ENCODE measurements at regions not wholly inside any gene's neighbourhood (a gene's known extent, or its start where the extent isn't known, plus 50 kb on each side); places are given as distances from the start of the nearest gene placed in this dataset.

DNA sequence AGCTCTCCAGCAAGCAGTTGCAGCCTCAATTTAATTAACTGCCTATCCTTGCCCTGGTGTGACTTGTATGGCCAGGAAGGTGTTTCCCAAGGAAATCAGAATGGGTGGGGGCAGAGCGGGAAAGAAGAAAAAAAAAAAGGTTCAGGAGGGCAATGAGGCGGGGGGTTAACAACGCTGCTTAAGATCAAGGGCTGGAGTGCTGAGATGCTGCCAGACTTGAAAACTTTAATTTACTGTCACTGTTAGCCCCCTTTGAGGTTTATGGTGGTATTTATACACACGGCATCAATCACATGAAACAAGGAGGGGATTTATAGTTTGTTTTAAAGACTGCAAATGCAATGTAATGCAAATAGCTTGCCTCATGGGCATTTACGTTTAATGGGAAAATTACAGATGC, 319.4 kb upstream of the NR2F2 start:
- ATAC-seq (no peak), DNase-seq (ENCODE audit: low spot score in 2 of 2) (no peak)
- H3K27ac Mint-ChIP-seq, result no peak overlapping the region
- no peaks in the 10 kb centered on the region for H3K4me1 Mint-ChIP-seq
- peaks cover 6% of the 10 kb centered on the region for H3K9me3 Mint-ChIP-seq
- H3K36me3 Mint-ChIP-seq, result no peaks in the 10 kb centered on the region
- no peak overlapping the region for H3K4me3 Mint-ChIP-seq

DNA sequence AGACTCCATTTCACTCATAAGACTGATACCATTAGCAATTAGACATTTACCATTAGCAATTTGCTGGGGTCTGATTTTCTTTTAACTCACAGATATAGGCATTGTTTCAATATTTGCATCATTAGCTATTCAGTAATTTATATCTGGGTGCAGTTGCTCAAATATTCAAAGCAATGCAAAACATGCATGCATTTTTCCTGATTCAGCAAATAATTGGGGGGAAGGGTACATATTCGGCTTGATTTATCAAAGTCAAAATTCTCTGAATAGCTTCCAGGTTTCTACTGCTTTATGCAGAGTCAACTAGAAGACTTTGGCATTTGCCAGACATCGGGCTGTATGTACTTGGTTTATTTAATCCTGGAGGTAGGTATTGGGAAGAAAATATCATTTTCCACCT, 315.6 kb upstream of the NR2F2 start:
- ATAC-seq (no peak), DNase-seq (ENCODE audit: low spot score in 2 of 2) (no peak)
- Mint-ChIP-seq H3K4me1 (no peaks in the 10 kb centered on the region), H3K27ac (no peak overlapping the region), H3K36me3 (no peaks in the 10 kb centered on the region), H3K4me3 (no peak overlapping the region), H3K9me3 (no peaks in the 10 kb centered on the region)

- H3K27ac Mint-ChIP-seq, result no peak overlapping the region
- no peaks in the 10 kb centered on the region for H3K36me3 Mint-ChIP-seq
- ATAC-seq (no peak), DNase-seq (ENCODE audit: low spot score in 2 of 2) (no peak)
- H3K4me3 Mint-ChIP-seq, result no peak overlapping the region
- no peaks in the 10 kb centered on the region for H3K9me3 Mint-ChIP-seq
- no peaks in the 10 kb centered on the region for H3K4me1 Mint-ChIP-seq
Measured at GRCh38 chr15:96019114-96019513, 311.4 kb upstream of the NR2F2 start.

DNA sequence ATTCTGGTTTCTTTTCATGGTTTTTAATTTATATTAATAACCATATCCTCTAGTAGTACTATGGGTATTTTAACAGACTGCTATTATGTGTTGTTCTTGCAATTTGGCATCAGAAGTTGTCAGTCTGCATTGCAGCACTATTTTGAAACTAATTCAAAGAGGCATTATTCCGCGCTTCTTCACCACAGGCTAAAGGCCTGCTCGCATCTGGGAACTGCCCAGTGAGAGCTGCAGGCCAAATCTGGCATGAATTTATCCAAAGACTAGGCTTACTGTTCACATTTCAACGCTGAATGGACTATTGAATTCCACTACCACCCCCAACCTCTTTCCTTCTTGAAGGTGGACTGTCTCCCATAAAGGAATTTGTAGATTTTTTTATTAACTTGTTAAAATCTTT, 310.4 kb upstream of the NR2F2 start:
- Mint-ChIP-seq H3K27ac (no peak overlapping the region), H3K9me3 (no peaks in the 10 kb centered on the region), H3K4me1 (no peaks in the 10 kb centered on the region), H3K4me3 (no peak overlapping the region), H3K36me3 (no peaks in the 10 kb centered on the region)
- DNase-seq (ENCODE audit: low spot score in 2 of 2) (no peak), ATAC-seq (no peak)

DNA sequence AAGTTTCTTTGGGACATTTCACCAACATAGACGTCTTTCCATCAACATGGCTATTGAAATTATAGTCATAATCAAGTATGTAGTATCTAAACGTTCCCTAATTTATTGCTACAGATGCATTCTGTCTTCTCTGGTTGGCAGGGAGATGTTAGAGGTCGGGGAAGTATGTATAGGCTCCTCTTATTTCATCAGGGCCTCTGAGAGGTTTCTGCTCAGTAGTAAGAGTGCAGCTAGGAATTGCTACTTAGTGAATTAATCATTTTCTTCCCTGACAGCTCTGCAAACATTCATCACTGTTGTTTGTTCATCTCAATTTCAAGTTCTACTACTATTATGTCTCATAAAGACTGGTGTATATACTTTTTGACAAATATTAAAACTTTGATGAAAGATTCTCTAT, 309.7 kb upstream of the NR2F2 start:
- Mint-ChIP-seq H3K9me3 (no peaks in the 10 kb centered on the region), H3K4me1 (no peaks in the 10 kb centered on the region), H3K27ac (no peak overlapping the region), H3K36me3 (no peaks in the 10 kb centered on the region), H3K4me3 (no peak overlapping the region)
- no peak for ATAC-seq
- DNase-seq (ENCODE audit: low spot score in 2 of 2), result no peak

DNA sequence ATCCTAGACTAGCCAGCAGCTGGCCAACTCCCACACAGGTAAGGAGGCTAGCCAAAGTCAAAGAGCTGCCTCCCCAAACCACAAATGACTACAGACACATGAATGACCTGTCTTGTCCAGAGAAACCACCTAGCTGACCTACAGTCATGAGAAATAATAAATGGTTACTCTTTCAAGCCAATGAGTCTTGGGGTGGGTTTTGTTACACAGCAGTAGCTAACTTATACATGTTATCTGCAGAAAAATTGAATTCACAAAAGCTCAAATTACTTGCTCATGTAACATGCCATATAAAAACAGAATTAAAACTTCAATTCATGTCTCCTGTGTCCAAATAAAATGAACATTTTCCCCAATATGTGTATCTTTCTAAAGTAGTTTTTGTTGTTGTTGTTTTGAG, 307.4 kb upstream of the NR2F2 start:
- no peaks in the 10 kb centered on the region for H3K4me1 Mint-ChIP-seq
- ATAC-seq (no peak), DNase-seq (ENCODE audit: low spot score in 2 of 2) (no peak)
- H3K27ac Mint-ChIP-seq, result no peak overlapping the region
- H3K9me3 Mint-ChIP-seq, result no peaks in the 10 kb centered on the region
- H3K36me3 Mint-ChIP-seq, result no peaks in the 10 kb centered on the region
- no peak overlapping the region for H3K4me3 Mint-ChIP-seq

DNA sequence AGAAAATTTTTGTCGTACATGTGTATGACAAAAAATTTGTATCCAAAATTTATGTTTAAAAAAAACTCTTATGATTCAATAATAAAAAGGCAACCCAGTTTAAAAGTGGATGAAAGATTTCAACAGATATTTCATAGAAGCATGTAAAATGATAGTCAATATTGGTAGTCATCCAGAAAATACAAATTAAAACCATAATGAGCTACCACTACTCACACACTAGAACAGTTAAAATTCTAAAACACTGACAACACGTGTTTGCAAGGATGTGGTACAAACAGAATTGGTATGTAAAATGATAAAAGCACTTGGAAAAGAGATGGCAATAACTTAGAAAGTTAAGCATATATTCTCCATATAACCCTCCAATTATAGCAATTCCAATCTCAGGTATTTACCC, 303.0 kb upstream of the NR2F2 start:
- ATAC-seq (no peak), DNase-seq (ENCODE audit: low spot score in 2 of 2) (no peak)
- no peaks in the 10 kb centered on the region for H3K4me1 Mint-ChIP-seq
- no peaks in the 10 kb centered on the region for H3K36me3 Mint-ChIP-seq
- peaks cover 7% of the 10 kb centered on the region for H3K9me3 Mint-ChIP-seq
- no peak overlapping the region for H3K4me3 Mint-ChIP-seq
- no peak overlapping the region for H3K27ac Mint-ChIP-seq

DNA sequence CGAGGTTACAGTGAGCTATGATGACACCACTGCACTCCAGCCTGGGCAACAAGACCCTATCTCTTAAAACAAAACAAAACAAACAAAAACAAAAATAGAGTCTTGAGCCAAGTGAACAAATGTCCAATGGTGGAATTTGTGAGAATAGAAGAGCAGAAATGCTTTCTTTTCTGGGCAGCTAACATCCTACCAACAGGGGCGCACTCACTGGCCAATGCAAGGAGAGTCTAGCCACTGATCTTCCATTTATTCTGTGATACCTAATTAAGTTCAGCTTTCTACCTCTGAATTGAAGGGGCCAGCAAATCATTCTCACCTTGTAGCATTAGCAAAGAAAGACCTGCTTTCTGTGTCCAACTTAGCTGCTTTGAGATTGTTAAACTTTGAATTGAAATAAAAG, 301.9 kb upstream of the NR2F2 start:
- H3K27ac Mint-ChIP-seq, result no peak overlapping the region
- DNase-seq (ENCODE audit: low spot score in 2 of 2), result no peak
- ATAC-seq, result no peak
- peaks cover 7% of the 10 kb centered on the region for H3K9me3 Mint-ChIP-seq
- H3K4me1 Mint-ChIP-seq, result no peaks in the 10 kb centered on the region
- no peaks in the 10 kb centered on the region for H3K36me3 Mint-ChIP-seq
- no peak overlapping the region for H3K4me3 Mint-ChIP-seq

GRCh38 chr15:96029172-96029571, 301.3 kb upstream of the NR2F2 start:
- no peaks in the 10 kb centered on the region for H3K4me1 Mint-ChIP-seq
- peaks cover 7% of the 10 kb centered on the region for H3K9me3 Mint-ChIP-seq
- no peaks in the 10 kb centered on the region for H3K36me3 Mint-ChIP-seq
- no peak for DNase-seq (ENCODE audit: low spot score in 2 of 2)
- no peak for ATAC-seq
- H3K4me3 Mint-ChIP-seq, result no peak overlapping the region
- H3K27ac Mint-ChIP-seq, result no peak overlapping the region

DNA sequence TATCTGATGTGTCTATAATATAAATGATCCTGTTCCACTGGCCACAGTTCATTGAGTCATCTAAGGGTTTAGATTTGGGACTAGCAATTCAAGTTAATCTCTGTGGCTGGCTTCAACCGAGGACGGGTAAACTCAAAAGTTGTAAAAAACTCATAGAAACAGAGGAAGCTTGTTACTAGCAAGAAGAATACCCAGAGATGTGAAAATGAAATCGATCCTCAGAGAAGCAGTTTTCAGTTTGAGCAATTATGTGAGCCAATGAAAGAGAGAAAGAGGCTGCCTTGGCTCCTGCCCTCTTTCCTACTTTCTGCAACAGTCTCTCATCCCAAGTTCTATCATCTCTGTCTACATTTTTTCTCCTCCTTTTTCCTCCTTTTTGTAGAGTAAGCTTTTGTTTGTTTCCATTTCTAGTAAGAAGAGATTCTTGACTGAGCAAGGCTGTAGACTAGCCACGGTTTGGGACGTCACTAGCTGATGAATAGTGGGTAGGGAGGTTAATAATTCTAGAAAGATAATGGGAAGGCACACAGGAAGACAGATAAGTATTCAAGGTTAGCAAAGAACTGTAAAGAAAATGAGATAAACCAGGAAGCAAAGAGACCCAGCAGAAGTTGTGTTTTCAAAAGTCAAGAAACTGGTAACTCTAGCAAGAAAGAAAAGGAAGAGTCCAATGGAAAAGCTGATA, 298.9 kb upstream of the NR2F2 start:
- peaks cover 12% of the 10 kb centered on the region for H3K9me3 Mint-ChIP-seq
- DNase-seq (ENCODE audit: low spot score in 2 of 2), result no peak
- H3K36me3 Mint-ChIP-seq, result no peaks in the 10 kb centered on the region
- ATAC-seq, result no peak
- H3K4me3 Mint-ChIP-seq, result no peak overlapping the region
- no peaks in the 10 kb centered on the region for H3K4me1 Mint-ChIP-seq
- no peak overlapping the region for H3K27ac Mint-ChIP-seq

- Mint-ChIP-seq H3K4me1 (no peaks in the 10 kb centered on the region), H3K36me3 (no peaks in the 10 kb centered on the region), H3K27ac (no peak overlapping the region), H3K9me3 (peaks cover 10% of the 10 kb centered on the region), H3K4me3 (no peak overlapping the region)
- no peak for DNase-seq (ENCODE audit: low spot score in 2 of 2)
- no peak for ATAC-seq
Measured at GRCh38 chr15:96035091-96035490, 295.4 kb upstream of the NR2F2 start.

- H3K4me3 Mint-ChIP-seq, result no peak overlapping the region
- ATAC-seq (no peak), DNase-seq (ENCODE audit: low spot score in 2 of 2) (no peak)
- peaks cover 9% of the 10 kb centered on the region for H3K9me3 Mint-ChIP-seq
- no peaks in the 10 kb centered on the region for H3K36me3 Mint-ChIP-seq
- H3K27ac Mint-ChIP-seq, result no peak overlapping the region
- H3K4me1 Mint-ChIP-seq, result no peaks in the 10 kb centered on the region
Measured at GRCh38 chr15:96035635-96036034, 294.9 kb upstream of the NR2F2 start.

- Mint-ChIP-seq H3K9me3 (peaks cover 7% of the 10 kb centered on the region), H3K36me3 (no peaks in the 10 kb centered on the region), H3K4me3 (no peak overlapping the region), H3K27ac (no peak overlapping the region), H3K4me1 (no peaks in the 10 kb centered on the region)
- ATAC-seq (no peak), DNase-seq (ENCODE audit: low spot score in 2 of 2) (no peak)
Measured at GRCh38 chr15:96037584-96037983, 292.9 kb upstream of the NR2F2 start.

- ATAC-seq (no peak), DNase-seq (ENCODE audit: low spot score in 2 of 2) (no peak)
- no peak overlapping the region for H3K4me3 Mint-ChIP-seq
- peaks cover 7% of the 10 kb centered on the region for H3K9me3 Mint-ChIP-seq
- H3K36me3 Mint-ChIP-seq, result no peaks in the 10 kb centered on the region
- H3K27ac Mint-ChIP-seq, result no peak overlapping the region
- H3K4me1 Mint-ChIP-seq, result no peaks in the 10 kb centered on the region
Measured at GRCh38 chr15:96038131-96038530, 292.4 kb upstream of the NR2F2 start.

GRCh38 chr15:96038650-96039049, 291.9 kb upstream of the NR2F2 start:
- Mint-ChIP-seq H3K4me1 (no peaks in the 10 kb centered on the region), H3K27ac (no peak overlapping the region), H3K36me3 (no peaks in the 10 kb centered on the region), H3K9me3 (peaks cover 7% of the 10 kb centered on the region), H3K4me3 (no peak overlapping the region)
- no peak for ATAC-seq
- DNase-seq (ENCODE audit: low spot score in 2 of 2), result no peak

DNA sequence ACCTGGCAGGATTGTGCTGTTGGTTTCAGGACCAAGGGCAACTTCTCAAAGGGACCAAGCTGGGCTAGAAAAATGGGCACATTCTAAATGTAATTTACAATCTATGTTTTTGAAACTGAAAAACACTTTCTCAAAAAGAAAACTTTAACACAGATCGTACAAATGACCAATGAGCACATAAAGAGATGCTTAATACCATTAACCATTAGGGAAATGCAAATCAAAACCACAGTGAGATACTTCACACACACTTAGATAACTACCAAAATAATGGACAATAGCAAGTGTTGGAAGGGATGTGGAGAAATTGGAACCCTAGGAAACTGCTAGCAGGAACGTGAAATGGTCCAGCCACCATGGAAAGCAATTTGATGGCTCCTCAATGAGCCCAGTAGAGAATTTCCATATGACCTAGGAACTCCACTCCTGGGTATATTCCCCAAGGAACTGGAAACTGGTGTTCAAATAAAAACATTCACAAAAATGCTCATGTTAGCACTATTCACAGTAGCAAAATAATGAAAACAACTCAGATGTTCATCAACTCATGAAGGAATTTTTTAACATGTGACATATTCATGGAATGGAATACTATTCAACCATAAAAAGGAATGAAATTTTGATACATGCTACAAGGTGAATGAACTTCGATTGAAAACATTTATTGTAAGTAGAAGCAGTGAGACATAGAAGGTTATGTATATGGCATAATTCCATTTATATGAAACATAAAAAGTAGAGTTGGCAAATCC, 288.3 kb upstream of the NR2F2 start:
- DNase-seq (ENCODE audit: low spot score in 2 of 2) (no peak), ATAC-seq (no peak)
- no peak overlapping the region for H3K27ac Mint-ChIP-seq
- H3K9me3 Mint-ChIP-seq, result peaks cover 2% of the 10 kb centered on the region
- no peak overlapping the region for H3K4me3 Mint-ChIP-seq
- H3K36me3 Mint-ChIP-seq, result no peaks in the 10 kb centered on the region
- H3K4me1 Mint-ChIP-seq, result no peaks in the 10 kb centered on the region

All from stimulated activated effector memory CD8-positive, alpha-beta T cell treated with anti-CD3 and anti-CD28 coated beads, Interleukin-12 subunit alpha, Interleukin-12 subunit beta, amount 100 ng/mL, for 72 hours (primary cell).